Body of pancreas (tissue), 4 donors: ENCODE measurements at regions not wholly inside any gene's neighbourhood (a gene's known extent, or its start where the extent isn't known, plus 50 kb on each side); places are given as distances from the start of the nearest gene placed in this dataset.

ENCODE experiments used
- ATAC-seq: fragments of 150-250 bp; one replicate; pipeline ENCODE4 v1.9.1; 2016
- DNase-seq, 4 donors: peaks; one replicate each; pipeline ENCODE4 v3.0.0-alpha.2; 2019
- H3K27ac ChIP-seq, 4 donors: fragments of 200-600 bp; sonication (generic); 1 replicate in 3 of 4; 2 replicates in 1 of 4; pipeline versions ENCODE4 v1.5.1 to v1.6.1; 2016 to 2019; ENCODE audit warnings: mild to moderate bottlenecking in 1 of 4, mixed read lengths in 1 of 4, moderate library complexity in 1 of 4
- H3K27me3 ChIP-seq, 2 donors: fragments of 200-600 bp; sonication (generic); one replicate each; pipeline ENCODE4 v1.6.0; 2016; ENCODE audit warnings: mild to moderate bottlenecking in 1 of 2
- H3K36me3 ChIP-seq, 2 donors: fragments of 200-600 bp; sonication (generic); replicated peaks in 1 of 2; 2 replicates each; pipeline ENCODE4 v1.5.1; 2016; ENCODE audit warnings: low read depth in 2 of 2; ENCODE audit not compliant: insufficient read depth in 1 of 2
- H3K4me1 ChIP-seq: fragments of 200-600 bp; sonication (generic); one replicate; pipeline ENCODE4 v1.6.0; 2016
- H3K4me3 ChIP-seq, 2 donors: fragments of 200-600 bp; sonication (generic); 1 replicate in 1 of 2; 2 replicates in 1 of 2; pipeline ENCODE4 v1.5.1; 2016 to 2019
- H3K9me3 ChIP-seq, 3 donors: fragments of 200-600 bp; sonication (generic); 1 replicate in 2 of 3; 2 replicates in 1 of 3; pipeline ENCODE4 v1.5.1; 2016
- CTCF ChIP-seq, 7 experiments: fragments of 450-650 bp in 4 of 7; fragments of 200-600 bp in 3 of 7; sonication (generic) in 3 of 7; IDR thresholded peaks; one replicate each; pipeline ENCODE4 v1.5.1; 2016 to 2019; ENCODE audit warnings: antibody characterized with exemption in 7 of 7
- POLR2A ChIP-seq, 3 donors: fragments of 450-650 bp; IDR thresholded peaks; one replicate each; pipeline ENCODE4 v1.6.1; 2016; ENCODE audit warnings: antibody characterized with exemption in 3 of 3, mild to moderate bottlenecking in 2 of 3
- WGBS, 2 donors: methylation state at CpG; one replicate each; pipeline ENCODE4 v1.1.5; 2017; 5-methylcytosine and 5-hydroxymethylcytosine counted together
- intact Hi-C: fragments of 100-400 bp; cut with DNase I; formaldehyde crosslinking; loops from one replicate; pipeline ENCODE4 v1.15.1; 2023

- DNase-seq (no peak), ATAC-seq (no peak)
- no peaks in the 10 kb centered on the region for H3K4me1 ChIP-seq
- intact Hi-C loops: no loop called here
- no peaks in the 10 kb centered on the region for H3K36me3 ChIP-seq
- 39 to 68% methylated on average over 2 of the region's 2 CpGs for WGBS, 2 donors
- H3K27me3 ChIP-seq: no peaks in the 10 kb centered on the region
- H3K9me3 ChIP-seq: no peaks in the 10 kb centered on the region
- no peak overlapping the region for H3K27ac ChIP-seq
- TF ChIP-seq CTCF (IDR thresholded peaks at IDR 0.05): no peak
- no peak for TF ChIP-seq POLR2A (IDR thresholded peaks at IDR 0.05)
- H3K4me3 ChIP-seq: no peak overlapping the region
Measured at GRCh38 chr4:64882311-64883086, 473.2 kb upstream of the TECRL start.

- H3K27me3 ChIP-seq: no peaks in the 10 kb centered on the region
- H3K4me3 ChIP-seq: no peak overlapping the region
- 89 to 93% methylated on average over 11 to 12 of the region's 12 CpGs for WGBS, 2 donors
- DNase-seq (no peak), ATAC-seq (no peak)
- intact Hi-C loops: no loop called here
- no peaks in the 10 kb centered on the region for H3K36me3 ChIP-seq
- no peak overlapping the region for H3K27ac ChIP-seq
- TF ChIP-seq CTCF (IDR thresholded peaks at IDR 0.05) (no peak), POLR2A (IDR thresholded peaks at IDR 0.05) (no peak)
- H3K4me1 ChIP-seq: no peaks in the 10 kb centered on the region
- H3K9me3 ChIP-seq: no peaks in the 10 kb centered on the region
Measured at GRCh38 chr4:64880557-64880956, 471.3 kb upstream of the TECRL start.

GRCh38 chr4:64876021-64876420 is 466.8 kb upstream of the TECRL start:
- no peak for DNase-seq
- intact Hi-C loops: no loop called here
- no peak for ATAC-seq

GRCh38 chr4:64870558-64870957 is 461.3 kb upstream of the TECRL start:
- ATAC-seq (no peak), DNase-seq (no peak)
- intact Hi-C loops: no loop called here
- TF ChIP-seq POLR2A (IDR thresholded peaks at IDR 0.05): no peak
- no peak for TF ChIP-seq CTCF (IDR thresholded peaks at IDR 0.05)
- Histone ChIP-seq H3K27ac (no peak overlapping the region), H3K36me3 (no peaks in the 10 kb centered on the region), H3K27me3 (no peaks in the 10 kb centered on the region), H3K4me1 (peaks cover 5% of the 10 kb centered on the region), H3K9me3 (no peaks in the 10 kb centered on the region), H3K4me3 (no peak overlapping the region)
- 34 to 50% methylated on average over 4 of the region's 4 CpGs for WGBS, 2 donors

More at GRCh38 chr4:64876021-64876420, 466.8 kb upstream of the TECRL start:
- no peak overlapping the region for H3K4me3 ChIP-seq
- H3K4me1 ChIP-seq: peaks cover 5% of the 10 kb centered on the region
- no peak overlapping the region for H3K27ac ChIP-seq
- H3K27me3 ChIP-seq: no peaks in the 10 kb centered on the region
- H3K9me3 ChIP-seq: no peaks in the 10 kb centered on the region
- H3K36me3 ChIP-seq: no peaks in the 10 kb centered on the region
- no peak for TF ChIP-seq POLR2A (IDR thresholded peaks at IDR 0.05)
- no peak for TF ChIP-seq CTCF (IDR thresholded peaks at IDR 0.05)
- WGBS, 2 donors: 67 to 80% methylated on average over 3 of the region's 3 CpGs

- Histone ChIP-seq H3K4me3 (no peak overlapping the region), H3K36me3 (no peaks in the 10 kb centered on the region), H3K27ac (no peak overlapping the region), H3K4me1 (no peaks in the 10 kb centered on the region), H3K27me3 (no peaks in the 10 kb centered on the region), H3K9me3 (no peaks in the 10 kb centered on the region)
- intact Hi-C loops: no loop called here
- WGBS, 2 donors: 44 to 58% methylated on average over 5 of the region's 5 CpGs
- TF ChIP-seq POLR2A (IDR thresholded peaks at IDR 0.05): no peak
- DNase-seq (no peak), ATAC-seq (no peak)
Measured at GRCh38 chr4:64857815-64858214, 448.6 kb upstream of the TECRL start.
